ENCODE measurements at regions not wholly inside any gene's neighbourhood (a gene's known extent, or its start where the extent isn't known, plus 50 kb on each side); places are given as distances from the start of the nearest gene placed in this dataset.
A peak's percentile ranks its signal among the peaks of the same experiment; 100 is the strongest.
"Not testable (repeated sequence)": the region's sequence is repeated elsewhere in the genome, so short reads cannot be mapped to it uniquely, and the experiment has no call there.

DNA sequence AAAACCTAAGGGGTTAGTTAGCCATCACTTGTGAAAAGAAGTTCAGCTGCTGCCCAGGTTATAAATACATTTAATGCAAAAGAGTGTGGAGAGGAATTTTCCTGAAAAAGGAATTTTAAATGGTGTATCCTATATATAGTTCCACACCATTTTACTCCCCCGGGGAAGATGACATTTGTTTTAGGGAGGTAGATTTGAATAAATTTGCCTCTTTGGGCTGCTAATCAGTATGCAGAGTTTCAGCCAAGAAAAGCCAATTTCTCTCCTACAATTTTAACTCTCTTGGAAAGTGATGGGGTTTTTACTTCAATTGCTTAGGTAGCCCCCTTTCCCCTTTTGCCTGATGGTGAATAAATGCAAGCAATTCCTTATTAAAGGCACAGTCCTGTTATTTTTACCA lies 161.2 kb downstream of the OTOL1 start:
- no peaks in the 10 kb centered on the region for H3K9me3 ChIP-seq (ENCODE audit: severe bottlenecking)
- no peaks in the 10 kb centered on the region for H3K36me3 ChIP-seq (ENCODE audit: low read depth)
- no peak overlapping the region for H3K27ac ChIP-seq (ENCODE audit: poor library complexity, severe bottlenecking)
- no peak overlapping the region for H3K4me3 ChIP-seq (ENCODE audit: severe bottlenecking)
- TF ChIP-seq, protein P1, sequence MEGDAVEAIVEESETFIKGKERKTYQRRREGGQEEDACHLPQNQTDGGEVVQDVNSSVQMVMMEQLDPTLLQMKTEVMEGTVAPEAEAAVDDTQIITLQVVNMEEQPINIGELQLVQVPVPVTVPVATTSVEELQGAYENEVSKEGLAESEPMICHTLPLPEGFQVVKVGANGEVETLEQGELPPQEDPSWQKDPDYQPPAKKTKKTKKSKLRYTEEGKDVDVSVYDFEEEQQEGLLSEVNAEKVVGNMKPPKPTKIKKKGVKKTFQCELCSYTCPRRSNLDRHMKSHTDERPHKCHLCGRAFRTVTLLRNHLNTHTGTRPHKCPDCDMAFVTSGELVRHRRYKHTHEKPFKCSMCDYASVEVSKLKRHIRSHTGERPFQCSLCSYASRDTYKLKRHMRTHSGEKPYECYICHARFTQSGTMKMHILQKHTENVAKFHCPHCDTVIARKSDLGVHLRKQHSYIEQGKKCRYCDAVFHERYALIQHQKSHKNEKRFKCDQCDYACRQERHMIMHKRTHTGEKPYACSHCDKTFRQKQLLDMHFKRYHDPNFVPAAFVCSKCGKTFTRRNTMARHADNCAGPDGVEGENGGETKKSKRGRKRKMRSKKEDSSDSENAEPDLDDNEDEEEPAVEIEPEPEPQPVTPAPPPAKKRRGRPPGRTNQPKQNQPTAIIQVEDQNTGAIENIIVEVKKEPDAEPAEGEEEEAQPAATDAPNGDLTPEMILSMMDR (IDR thresholded peaks at IDR 0.05; ENCODE audit: poor library complexity, severe bottlenecking) = no peak
- no peaks in the 10 kb centered on the region for H3K27me3 ChIP-seq (ENCODE audit: insufficient read depth, poor library complexity, severe bottlenecking)
- DNase-seq (ENCODE audit: low spot score) (no peak), ATAC-seq (ENCODE audit: low read depth) (no peak)
- no peaks in the 10 kb centered on the region for H3K4me1 ChIP-seq (ENCODE audit: insufficient read depth, poor library complexity, severe bottlenecking)

DNA sequence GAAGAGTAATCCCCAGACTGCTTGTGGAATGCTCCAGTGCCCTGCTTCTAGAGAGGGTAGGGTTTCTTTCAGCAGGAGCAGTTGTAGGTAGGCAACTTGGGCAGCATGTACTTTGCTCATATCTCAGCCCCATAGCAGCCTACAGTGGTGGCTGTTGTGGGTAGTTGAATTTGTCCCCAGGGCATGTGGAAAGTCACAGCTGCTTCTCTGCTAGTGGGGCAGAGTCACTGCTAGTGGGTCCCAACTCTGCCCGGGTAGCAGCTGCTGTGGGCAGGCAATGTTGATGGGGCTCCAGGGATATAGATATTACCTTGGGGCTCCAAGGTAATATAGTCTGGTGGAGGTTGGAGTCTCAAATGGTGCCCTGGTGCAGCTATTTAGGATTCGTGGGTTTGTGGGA lies 174.5 kb downstream of the OTOL1 start:
- H3K9me3 ChIP-seq (ENCODE audit: severe bottlenecking) = no peaks in the 10 kb centered on the region
- H3K4me3 ChIP-seq (ENCODE audit: severe bottlenecking) = no peak overlapping the region
- no peak for DNase-seq (ENCODE audit: low spot score)
- ATAC-seq (ENCODE audit: low read depth) = no peak
- H3K4me1 ChIP-seq (ENCODE audit: insufficient read depth, poor library complexity, severe bottlenecking) = no peaks in the 10 kb centered on the region
- TF ChIP-seq, protein P1 (IDR thresholded peaks at IDR 0.05; ENCODE audit: poor library complexity, severe bottlenecking) = no peak
- H3K27me3 ChIP-seq (ENCODE audit: insufficient read depth, poor library complexity, severe bottlenecking) = no peaks in the 10 kb centered on the region
- no peaks in the 10 kb centered on the region for H3K36me3 ChIP-seq (ENCODE audit: low read depth)
- no peak overlapping the region for H3K27ac ChIP-seq (ENCODE audit: poor library complexity, severe bottlenecking)

DNA sequence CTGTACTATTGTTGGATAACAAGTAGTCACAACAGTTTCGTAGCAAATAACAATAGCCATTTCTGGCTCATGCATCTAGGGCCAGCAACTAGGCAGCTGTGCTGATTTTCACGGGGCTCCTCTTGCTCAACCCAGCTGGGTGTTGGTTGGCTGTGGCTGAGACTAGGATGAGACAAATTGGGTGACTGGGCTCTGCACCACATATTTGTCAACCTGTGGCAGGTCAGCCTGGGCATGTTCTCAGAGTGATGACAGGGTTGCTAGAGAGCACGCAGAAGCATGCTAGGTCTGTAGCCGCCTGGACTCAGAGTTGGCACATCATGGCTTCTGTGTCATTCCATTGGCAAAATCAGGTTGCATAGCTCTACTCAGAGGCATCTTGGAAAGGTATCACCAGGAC lies 175.9 kb downstream of the OTOL1 start:
- no peak overlapping the region for H3K4me3 ChIP-seq (ENCODE audit: severe bottlenecking)
- no peaks in the 10 kb centered on the region for H3K27me3 ChIP-seq (ENCODE audit: insufficient read depth, poor library complexity, severe bottlenecking)
- no peak overlapping the region for H3K27ac ChIP-seq (ENCODE audit: poor library complexity, severe bottlenecking)
- no peaks in the 10 kb centered on the region for H3K4me1 ChIP-seq (ENCODE audit: insufficient read depth, poor library complexity, severe bottlenecking)
- H3K36me3 ChIP-seq (ENCODE audit: low read depth) = no peaks in the 10 kb centered on the region
- TF ChIP-seq, protein P1 (IDR thresholded peaks at IDR 0.05; ENCODE audit: poor library complexity, severe bottlenecking) = no peak
- H3K9me3 ChIP-seq (ENCODE audit: severe bottlenecking) = no peaks in the 10 kb centered on the region
- DNase-seq (ENCODE audit: low spot score) (no peak), ATAC-seq (ENCODE audit: low read depth) (peak; percentile 25; the same call in 2 of the 3 replicates)

DNA sequence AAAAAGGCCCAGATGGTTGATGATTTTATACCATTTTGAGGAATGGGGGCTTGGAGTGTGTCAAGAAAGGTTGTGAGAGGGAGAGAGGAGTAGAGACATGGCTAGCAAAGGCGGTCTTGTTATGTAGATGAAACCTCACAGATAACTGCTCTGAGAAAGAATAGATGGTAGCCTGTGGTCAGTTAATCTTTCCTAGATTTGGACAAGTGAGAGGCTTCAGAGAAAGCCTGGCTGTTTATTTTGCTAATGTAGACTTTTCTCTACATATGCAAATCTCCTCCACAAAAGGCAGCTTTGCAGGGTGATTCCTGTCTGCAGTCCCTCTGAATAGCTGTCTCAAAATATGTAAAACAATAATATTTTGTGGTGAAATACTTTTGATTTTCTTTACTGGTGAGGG lies 177.3 kb downstream of the OTOL1 start:
- Histone ChIP-seq H3K4me1 (ENCODE audit: insufficient read depth, poor library complexity, severe bottlenecking) (no peaks in the 10 kb centered on the region), H3K27ac (ENCODE audit: poor library complexity, severe bottlenecking) (no peak overlapping the region), H3K27me3 (ENCODE audit: insufficient read depth, poor library complexity, severe bottlenecking) (no peaks in the 10 kb centered on the region), H3K9me3 (ENCODE audit: severe bottlenecking) (no peaks in the 10 kb centered on the region), H3K36me3 (ENCODE audit: low read depth) (no peaks in the 10 kb centered on the region), H3K4me3 (ENCODE audit: severe bottlenecking) (no peak overlapping the region)
- TF ChIP-seq, protein P1 (IDR thresholded peaks at IDR 0.05; ENCODE audit: poor library complexity, severe bottlenecking) = no peak
- no peak for DNase-seq (ENCODE audit: low spot score)
- ATAC-seq (ENCODE audit: low read depth) = no peak

DNA sequence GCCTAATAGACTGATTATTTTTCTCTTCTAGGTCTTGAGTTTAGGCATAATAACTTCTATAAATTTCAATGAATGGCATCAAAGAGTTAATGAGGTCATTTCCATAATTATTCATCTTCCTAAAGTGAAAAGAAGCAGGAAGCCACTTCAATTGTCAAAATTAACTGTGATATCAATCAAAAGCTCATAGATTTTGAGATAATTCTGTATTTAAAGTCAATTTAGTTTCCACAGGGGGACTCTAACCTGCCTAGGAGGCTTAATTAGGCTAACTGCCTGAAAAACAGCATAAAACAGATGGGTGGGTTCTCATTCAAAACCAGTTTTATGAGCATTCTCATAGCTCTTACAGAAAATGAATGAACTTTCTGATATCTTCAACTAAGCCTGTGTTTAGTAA lies 177.8 kb downstream of the OTOL1 start:
- Histone ChIP-seq H3K4me1 (ENCODE audit: insufficient read depth, poor library complexity, severe bottlenecking) (no peaks in the 10 kb centered on the region), H3K27me3 (ENCODE audit: insufficient read depth, poor library complexity, severe bottlenecking) (no peaks in the 10 kb centered on the region), H3K27ac (ENCODE audit: poor library complexity, severe bottlenecking) (no peak overlapping the region), H3K9me3 (ENCODE audit: severe bottlenecking) (no peaks in the 10 kb centered on the region), H3K36me3 (ENCODE audit: low read depth) (no peaks in the 10 kb centered on the region), H3K4me3 (ENCODE audit: severe bottlenecking) (no peak overlapping the region)
- ATAC-seq (ENCODE audit: low read depth) = no peak
- TF ChIP-seq, protein P1 (IDR thresholded peaks at IDR 0.05; ENCODE audit: poor library complexity, severe bottlenecking) = no peak
- no peak for DNase-seq (ENCODE audit: low spot score)

DNA sequence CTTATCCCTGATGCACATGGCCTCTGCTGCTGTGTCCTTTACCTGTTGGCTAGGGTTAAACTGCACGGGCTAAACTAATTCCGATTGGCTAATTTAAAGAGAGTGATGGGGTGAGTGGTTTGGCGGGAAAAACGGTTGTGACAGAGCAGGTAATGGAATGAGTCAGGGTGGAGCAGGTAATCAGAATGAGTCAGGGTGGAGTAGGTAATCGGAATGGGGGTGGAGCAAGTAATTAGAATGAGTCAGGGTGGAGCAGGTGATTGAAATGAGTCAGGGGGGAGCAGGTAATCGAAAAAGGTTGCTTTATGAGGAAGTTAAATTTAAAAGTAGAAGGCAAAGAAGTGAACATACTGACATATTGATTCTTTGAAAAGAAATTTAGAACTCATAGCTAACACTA lies 185.2 kb downstream of the OTOL1 start:
- not testable (repeated sequence) for H3K9me3 ChIP-seq (ENCODE audit: severe bottlenecking); H3K27me3 ChIP-seq (ENCODE audit: insufficient read depth, poor library complexity, severe bottlenecking); H3K36me3 ChIP-seq (ENCODE audit: low read depth); H3K4me1 ChIP-seq (ENCODE audit: insufficient read depth, poor library complexity, severe bottlenecking); H3K4me3 ChIP-seq (ENCODE audit: severe bottlenecking); DNase-seq (ENCODE audit: low spot score)
- ATAC-seq (ENCODE audit: low read depth) = 0 out of 3 replicates have a peak, but pooled peaks have one; percentile 21
- peak overlapping the region; percentile 13 for H3K27ac ChIP-seq (ENCODE audit: poor library complexity, severe bottlenecking)

Data from RWPE2 (cell line).